ENCODE measurements at regions not wholly inside any gene's neighbourhood (a gene's known extent, or its start where the extent isn't known, plus 50 kb on each side); places are given as distances from the start of the nearest gene placed in this dataset.
"Not testable (repeated sequence)": the region's sequence is repeated elsewhere in the genome, so short reads cannot be mapped to it uniquely, and the experiment has no call there.

GRCh38 chr6:103783329-103783728 is 1076.4 kb downstream of the HACE1 start:
- H3K4me1 Mint-ChIP-seq (ENCODE audit: low read depth): no peaks in the 10 kb centered on the region
- H3K27me3 Mint-ChIP-seq (ENCODE audit: low read depth): no peaks in the 10 kb centered on the region
- intact Hi-C loops (cut with micrococcal nuclease): no loop called here
- CTCF ChIA-PET: interaction anchor here (0.7 kb wide), 1 partner anchor 17 kb away, joined by 5 read pairs; no protein-coding TSS in a partner anchor
- no peak overlapping the region for H3K27ac Mint-ChIP-seq
- no peak for DNase-seq
- no peaks in the 10 kb centered on the region for H3K36me3 Mint-ChIP-seq (ENCODE audit: low read depth)
- H3K9me3 Mint-ChIP-seq: peaks cover 3% of the 10 kb centered on the region
- no peak overlapping the region for H3K4me3 Mint-ChIP-seq

- H3K36me3 Mint-ChIP-seq (ENCODE audit: low read depth): no peaks in the 10 kb centered on the region
- H3K27me3 Mint-ChIP-seq (ENCODE audit: low read depth): no peaks in the 10 kb centered on the region
- no peak overlapping the region for H3K27ac Mint-ChIP-seq
- H3K4me1 Mint-ChIP-seq (ENCODE audit: low read depth): no peaks in the 10 kb centered on the region
- H3K4me3 Mint-ChIP-seq: no peak overlapping the region
- intact Hi-C loops (cut with micrococcal nuclease): no loop called here
- no peaks in the 10 kb centered on the region for H3K9me3 Mint-ChIP-seq
- CTCF ChIA-PET: interaction anchor here (0.6 kb wide), 1 partner anchor 53 kb away, joined by 3 read pairs; no protein-coding TSS in a partner anchor
- DNase-seq: no peak
These were observed 1090.3 kb downstream of the HACE1 start for GRCh38 chr6:103769431-103769830.

- no peaks in the 10 kb centered on the region for H3K4me1 Mint-ChIP-seq (ENCODE audit: low read depth)
- H3K36me3 Mint-ChIP-seq (ENCODE audit: low read depth): no peaks in the 10 kb centered on the region
- CTCF ChIA-PET: no interaction called here
- H3K4me3 Mint-ChIP-seq: no peak overlapping the region
- H3K27ac Mint-ChIP-seq: no peak overlapping the region
- intact Hi-C loops (cut with micrococcal nuclease): no loop called here
- H3K9me3 Mint-ChIP-seq: no peaks in the 10 kb centered on the region
- DNase-seq: no peak
- no peaks in the 10 kb centered on the region for H3K27me3 Mint-ChIP-seq (ENCODE audit: low read depth)
These were observed 1109.1 kb downstream of the HACE1 start for GRCh38 chr6:103750603-103751002.

- Mint-ChIP-seq H3K9me3 (peaks cover 4% of the 10 kb centered on the region), H3K4me1 (ENCODE audit: low read depth) (no peaks in the 10 kb centered on the region), H3K27me3 (ENCODE audit: low read depth) (no peaks in the 10 kb centered on the region), H3K4me3 (no peak overlapping the region), H3K36me3 (ENCODE audit: low read depth) (no peaks in the 10 kb centered on the region), H3K27ac (no peak overlapping the region)
- no peak for DNase-seq
- intact Hi-C loops (cut with micrococcal nuclease): no loop called here
- CTCF ChIA-PET: no interaction called here
These were observed 1125.7 kb downstream of the HACE1 start for GRCh38 chr6:103734016-103734415.

- CTCF ChIA-PET: no interaction called here
- Mint-ChIP-seq H3K4me3 (no peak overlapping the region), H3K4me1 (ENCODE audit: low read depth) (no peaks in the 10 kb centered on the region), H3K27me3 (ENCODE audit: low read depth) (no peaks in the 10 kb centered on the region), H3K36me3 (ENCODE audit: low read depth) (no peaks in the 10 kb centered on the region), H3K27ac (no peak overlapping the region), H3K9me3 (no peaks in the 10 kb centered on the region)
- intact Hi-C loops (cut with micrococcal nuclease): no loop called here
- no peak for DNase-seq
These were observed 1130.1 kb downstream of the HACE1 start for GRCh38 chr6:103729658-103730057.

- CTCF ChIA-PET: no interaction called here
- no peak for DNase-seq
- intact Hi-C loops (cut with micrococcal nuclease): no loop called here
- H3K9me3 Mint-ChIP-seq: no peaks in the 10 kb centered on the region
- H3K27ac Mint-ChIP-seq: no peak overlapping the region
- no peaks in the 10 kb centered on the region for H3K36me3 Mint-ChIP-seq (ENCODE audit: low read depth)
- no peaks in the 10 kb centered on the region for H3K27me3 Mint-ChIP-seq (ENCODE audit: low read depth)
- no peak overlapping the region for H3K4me3 Mint-ChIP-seq
- H3K4me1 Mint-ChIP-seq (ENCODE audit: low read depth): no peaks in the 10 kb centered on the region
These were observed 1136.0 kb downstream of the HACE1 start for GRCh38 chr6:103723438-103724322.

- H3K27ac Mint-ChIP-seq: no peak overlapping the region
- CTCF ChIA-PET: no interaction called here
- H3K4me3 Mint-ChIP-seq: no peak overlapping the region
- H3K27me3 Mint-ChIP-seq (ENCODE audit: low read depth): no peaks in the 10 kb centered on the region
- no peaks in the 10 kb centered on the region for H3K9me3 Mint-ChIP-seq
- intact Hi-C loops (cut with micrococcal nuclease): no loop called here
- no peaks in the 10 kb centered on the region for H3K36me3 Mint-ChIP-seq (ENCODE audit: low read depth)
- DNase-seq: no peak
- no peaks in the 10 kb centered on the region for H3K4me1 Mint-ChIP-seq (ENCODE audit: low read depth)
These were observed 1137.0 kb downstream of the HACE1 start for GRCh38 chr6:103722683-103723082.

GRCh38 chr6:103721923-103722322 is 1137.8 kb downstream of the HACE1 start:
- CTCF ChIA-PET: no interaction called here
- no peaks in the 10 kb centered on the region for H3K27me3 Mint-ChIP-seq (ENCODE audit: low read depth)
- H3K4me1 Mint-ChIP-seq (ENCODE audit: low read depth): no peaks in the 10 kb centered on the region
- H3K4me3 Mint-ChIP-seq: no peak overlapping the region
- intact Hi-C loops (cut with micrococcal nuclease): no loop called here
- no peak overlapping the region for H3K27ac Mint-ChIP-seq
- DNase-seq: no peak
- H3K9me3 Mint-ChIP-seq: no peaks in the 10 kb centered on the region
- H3K36me3 Mint-ChIP-seq (ENCODE audit: low read depth): no peaks in the 10 kb centered on the region

- DNase-seq: no peak
- no peaks in the 10 kb centered on the region for H3K9me3 Mint-ChIP-seq
- no peaks in the 10 kb centered on the region for H3K36me3 Mint-ChIP-seq (ENCODE audit: low read depth)
- intact Hi-C loops (cut with micrococcal nuclease): no loop called here
- no peak overlapping the region for H3K4me3 Mint-ChIP-seq
- no peaks in the 10 kb centered on the region for H3K27me3 Mint-ChIP-seq (ENCODE audit: low read depth)
- CTCF ChIA-PET: no interaction called here
- no peak overlapping the region for H3K27ac Mint-ChIP-seq
- no peaks in the 10 kb centered on the region for H3K4me1 Mint-ChIP-seq (ENCODE audit: low read depth)
These were observed 1139.3 kb downstream of the HACE1 start for GRCh38 chr6:103720393-103720792.

GRCh38 chr6:103719545-103719944 is 1140.2 kb downstream of the HACE1 start:
- Mint-ChIP-seq H3K36me3 (ENCODE audit: low read depth) (no peaks in the 10 kb centered on the region), H3K4me1 (ENCODE audit: low read depth) (no peaks in the 10 kb centered on the region), H3K27me3 (ENCODE audit: low read depth) (no peaks in the 10 kb centered on the region), H3K9me3 (no peaks in the 10 kb centered on the region), H3K27ac (no peak overlapping the region), H3K4me3 (no peak overlapping the region)
- CTCF ChIA-PET: no interaction called here
- intact Hi-C loops (cut with micrococcal nuclease): no loop called here
- DNase-seq: no peak

- no peak overlapping the region for H3K27ac Mint-ChIP-seq
These were observed 1144.5 kb downstream of the HACE1 start for GRCh38 chr6:103715269-103715668.

GRCh38 chr6:103709236-103709635 is 1150.5 kb downstream of the HACE1 start:
- H3K9me3 Mint-ChIP-seq; H3K27ac Mint-ChIP-seq; intact Hi-C loops (cut with micrococcal nuclease); DNase-seq; H3K4me3 Mint-ChIP-seq; H3K27me3 Mint-ChIP-seq (ENCODE audit: low read depth); CTCF ChIA-PET; H3K36me3 Mint-ChIP-seq (ENCODE audit: low read depth); H3K4me1 Mint-ChIP-seq (ENCODE audit: low read depth): not testable (repeated sequence)

More at GRCh38 chr6:103715269-103715668, 1144.5 kb downstream of the HACE1 start:
- Mint-ChIP-seq H3K4me3 (no peak overlapping the region), H3K9me3 (no peaks in the 10 kb centered on the region), H3K36me3 (ENCODE audit: low read depth) (no peaks in the 10 kb centered on the region), H3K4me1 (ENCODE audit: low read depth) (no peaks in the 10 kb centered on the region), H3K27me3 (ENCODE audit: low read depth) (no peaks in the 10 kb centered on the region)
- intact Hi-C loops (cut with micrococcal nuclease): no loop called here
- no peak for DNase-seq
- CTCF ChIA-PET: no interaction called here

- no peaks in the 10 kb centered on the region for H3K36me3 Mint-ChIP-seq (ENCODE audit: low read depth)
- H3K4me1 Mint-ChIP-seq (ENCODE audit: low read depth): no peaks in the 10 kb centered on the region
- no peak overlapping the region for H3K27ac Mint-ChIP-seq
- intact Hi-C loops (cut with micrococcal nuclease): no loop called here
- CTCF ChIA-PET: no interaction called here
- no peaks in the 10 kb centered on the region for H3K9me3 Mint-ChIP-seq
- DNase-seq: no peak
- no peak overlapping the region for H3K4me3 Mint-ChIP-seq
- no peaks in the 10 kb centered on the region for H3K27me3 Mint-ChIP-seq (ENCODE audit: low read depth)
These were observed 1152.0 kb downstream of the HACE1 start for GRCh38 chr6:103707596-103708325.
